Glomerular visceral epithelial cell (primary cell): ENCODE measurements at regions not wholly inside any gene's neighbourhood (a gene's known extent, or its start where the extent isn't known, plus 50 kb on each side); places are given as distances from the start of the nearest gene placed in this dataset.

ENCODE experiments used
- DNase-seq: peaks from one replicate; pipeline ENCODE4 v3.0.0-alpha.2; 2016; ENCODE audit errors: extremely low spot score

GRCh38 chr9:117860849-117861248, 156.6 kb downstream of the TLR4 start:
- no peak for DNase-seq

GRCh38 chr9:117864385-117865057, 160.3 kb downstream of the TLR4 start:
- DNase-seq: no peak

GRCh38 chr9:117868594-117868993, 164.4 kb downstream of the TLR4 start:
- no peak for DNase-seq

DNA sequence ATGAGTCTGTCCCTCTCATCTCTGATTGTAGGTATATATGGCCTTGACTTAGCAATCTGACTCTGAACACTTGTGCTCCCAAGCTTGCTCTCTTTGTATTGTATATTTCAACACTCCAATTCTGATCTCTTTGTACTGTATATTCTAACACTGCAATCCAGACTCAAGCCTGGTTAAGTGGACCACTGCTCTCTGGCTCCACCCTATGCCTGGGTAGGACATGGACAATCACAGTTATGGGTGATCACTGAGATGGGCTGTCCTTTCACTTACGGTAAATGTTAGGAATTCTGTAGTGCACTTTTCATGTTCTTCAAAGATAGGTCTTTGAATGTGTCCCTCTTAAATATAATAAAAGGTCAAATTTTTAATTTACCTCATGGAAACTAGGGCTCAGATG, 165.1 kb downstream of the TLR4 start:
- DNase-seq: no peak

GRCh38 chr9:117869712-117870111, 165.5 kb downstream of the TLR4 start:
- no peak for DNase-seq

- no peak for DNase-seq
These were observed 169.5 kb downstream of the TLR4 start for GRCh38 chr9:117873664-117874063.

DNA sequence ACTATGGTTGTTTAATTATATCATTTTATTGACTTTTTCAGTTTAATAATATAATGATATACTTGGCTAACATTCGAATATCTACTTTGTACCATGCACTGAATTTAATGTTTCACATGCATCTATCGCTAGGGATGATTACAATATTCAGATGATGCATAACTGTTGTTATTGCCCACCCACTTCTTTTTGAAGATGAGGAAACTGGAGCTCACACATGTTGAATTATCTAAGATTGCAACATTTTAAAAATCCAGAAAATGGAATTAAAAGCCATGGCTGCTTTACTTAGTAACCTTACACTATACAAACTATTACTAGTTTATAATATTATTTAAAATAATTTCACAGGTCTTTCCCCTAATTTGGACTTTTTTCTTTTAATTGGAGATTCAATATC, 171.7 kb downstream of the TLR4 start:
- no peak for DNase-seq

GRCh38 chr9:117882171-117882570, 178.0 kb downstream of the TLR4 start:
- DNase-seq: no peak

- no peak for DNase-seq
These were observed 182.4 kb downstream of the TLR4 start for GRCh38 chr9:117886616-117887015.

GRCh38 chr9:117887383-117887782, 183.2 kb downstream of the TLR4 start:
- DNase-seq: no peak

DNA sequence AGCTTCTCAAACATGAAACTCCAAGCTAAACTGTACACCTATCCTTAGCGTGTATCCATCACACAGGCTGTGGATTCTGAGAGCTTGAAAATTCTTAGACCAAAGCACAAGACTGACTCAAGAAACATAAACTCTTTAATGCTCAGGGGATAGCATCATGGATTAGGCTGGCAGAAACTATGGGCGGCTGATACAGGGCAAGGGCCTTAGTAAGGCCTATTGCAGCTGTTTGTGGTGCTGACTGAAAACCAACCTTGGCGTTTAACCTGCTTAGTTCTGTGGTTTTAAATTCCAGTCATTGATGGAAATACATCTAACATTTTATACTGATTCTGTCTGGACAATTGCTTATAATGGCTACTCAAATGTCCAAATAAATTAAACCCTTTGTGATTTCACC, 183.7 kb downstream of the TLR4 start:
- no peak for DNase-seq

DNA sequence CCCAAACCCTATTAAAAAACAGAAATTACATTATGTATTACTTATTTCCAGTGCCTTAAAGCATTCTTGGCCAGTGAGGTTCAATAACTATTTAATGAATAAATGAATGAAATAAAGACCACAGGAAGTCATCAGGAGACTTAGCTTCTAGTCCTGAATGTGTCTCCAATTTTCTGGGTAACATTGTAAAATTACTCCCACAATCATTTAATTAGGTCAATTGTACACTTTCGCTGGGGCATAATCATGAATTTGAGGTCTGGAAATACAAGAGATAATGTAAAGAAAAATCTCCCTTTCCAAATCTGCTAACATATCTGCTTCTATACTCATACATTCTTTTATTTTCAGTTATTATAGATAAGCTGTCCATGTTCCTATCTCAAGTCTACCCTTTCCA, 199.2 kb downstream of the TLR4 start:
- no peak for DNase-seq

GRCh38 chr9:117906763-117907162, 202.6 kb downstream of the TLR4 start:
- DNase-seq: no peak

GRCh38 chr9:117907420-117907819, 203.2 kb downstream of the TLR4 start:
- no peak for DNase-seq

DNA sequence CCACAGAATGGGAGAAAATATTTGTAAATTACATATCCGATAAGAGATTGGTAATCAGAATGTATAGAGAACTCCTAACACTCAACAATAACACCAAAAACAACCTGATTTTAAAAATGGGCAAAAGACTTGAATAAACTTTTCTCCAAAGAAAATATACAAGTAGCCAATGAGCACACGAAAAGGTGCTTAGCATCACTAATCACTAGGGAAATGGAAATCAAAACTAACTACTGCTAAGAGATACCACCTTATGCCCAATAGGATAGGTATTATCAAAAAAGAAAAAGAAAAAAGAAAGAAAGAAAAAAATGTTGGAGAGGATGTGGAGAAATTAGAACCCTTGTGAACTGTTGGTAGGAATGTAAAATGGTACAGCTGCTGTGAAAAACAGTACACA, 212.1 kb downstream of the TLR4 start:
- DNase-seq: no peak

- no peak for DNase-seq
These were observed 213.7 kb downstream of the TLR4 start for GRCh38 chr9:117917873-117918272.

- DNase-seq: no peak
These were observed 215.3 kb downstream of the TLR4 start for GRCh38 chr9:117919538-117919937.

GRCh38 chr9:117926031-117926658, 221.9 kb downstream of the TLR4 start:
- DNase-seq: no peak

DNA sequence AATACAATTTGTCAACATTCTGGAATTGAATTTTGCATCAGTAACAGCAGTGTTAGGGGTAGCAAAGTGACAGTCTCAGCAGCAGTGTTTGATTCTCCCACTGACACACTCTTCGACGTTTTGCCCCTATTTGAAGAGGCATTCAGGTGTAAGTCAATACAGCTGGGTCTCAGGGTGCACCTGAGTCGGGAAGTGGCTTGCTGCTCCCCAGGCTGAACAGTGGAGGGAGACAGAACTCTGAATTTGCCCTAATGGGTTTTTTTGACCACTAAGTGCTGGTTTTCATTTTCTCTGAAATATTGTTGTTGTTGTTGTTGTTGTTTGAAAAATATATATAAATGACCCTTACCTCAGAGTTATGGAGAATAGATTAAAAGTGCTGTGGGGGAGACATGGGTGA, 223.2 kb downstream of the TLR4 start:
- no peak for DNase-seq

- DNase-seq: no peak
These were observed 225.7 kb downstream of the TLR4 start for GRCh38 chr9:117929868-117930267.

- DNase-seq: no peak
These were observed 228.4 kb downstream of the TLR4 start for GRCh38 chr9:117932585-117932984.

DNA sequence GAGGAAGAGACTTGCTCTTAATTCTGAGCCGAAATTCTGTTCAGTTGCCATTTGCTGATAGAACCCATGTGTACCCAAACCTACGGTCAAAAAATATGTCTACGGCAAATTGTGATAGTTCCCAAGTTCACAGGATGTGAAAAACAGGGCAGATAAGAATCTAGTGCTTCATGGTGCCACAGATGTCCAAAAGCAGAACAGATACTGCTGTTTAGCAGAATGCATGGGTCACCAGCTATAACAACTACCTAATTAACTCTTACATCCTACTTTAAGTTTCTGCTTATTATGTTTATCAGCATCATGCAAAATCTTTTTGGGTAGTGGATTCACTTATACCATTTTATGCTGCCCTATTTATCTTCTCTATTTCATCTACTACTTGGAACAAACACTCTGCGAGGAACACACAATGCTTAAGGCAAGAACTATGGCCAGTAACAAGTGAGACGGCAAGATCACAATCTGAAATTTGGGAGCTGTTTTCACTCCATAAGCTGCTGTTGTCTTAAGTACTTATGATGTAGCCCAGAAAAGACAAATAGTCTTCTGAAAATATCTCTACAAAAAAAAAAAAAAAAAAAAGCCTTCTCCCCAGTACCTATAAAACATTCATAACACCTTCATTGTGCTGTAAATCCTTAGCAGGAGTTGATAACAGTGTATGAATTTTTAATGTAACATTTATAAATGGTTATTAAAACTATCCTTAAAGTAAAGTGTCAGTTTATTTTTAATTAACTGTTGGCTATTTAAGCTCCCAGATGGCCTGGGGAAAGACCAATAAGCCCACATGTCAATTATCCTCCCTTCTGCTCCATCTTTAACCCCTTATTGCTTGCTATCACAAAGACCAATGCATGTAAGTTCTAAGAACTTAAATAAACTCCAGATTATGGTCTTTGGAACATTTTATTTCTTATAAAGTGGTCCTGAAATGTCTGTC, 232.3 kb downstream of the TLR4 start:
- DNase-seq: no peak

DNA sequence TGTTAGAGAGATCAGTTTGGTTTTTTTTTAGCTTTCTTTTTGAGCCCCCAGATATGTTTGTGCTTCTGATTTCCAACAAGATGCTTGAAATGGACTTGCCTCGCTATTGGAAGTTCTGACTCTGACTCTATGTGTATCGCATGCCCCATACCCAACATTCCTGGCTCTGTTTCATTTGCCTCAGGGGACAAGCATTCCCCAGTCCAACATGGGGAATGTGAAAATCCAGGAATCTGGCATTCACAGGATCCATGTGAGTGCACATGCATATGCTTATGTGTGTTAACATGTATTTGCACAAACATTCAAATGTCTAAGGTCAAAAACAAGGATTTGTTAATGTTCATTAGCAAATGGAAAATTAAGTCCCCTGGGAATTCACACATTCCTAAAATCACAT, 233.9 kb downstream of the TLR4 start:
- no peak for DNase-seq
